Keratinocyte (primary cell): ENCODE measurements at regions not wholly inside any gene's neighbourhood (a gene's known extent, or its start where the extent isn't known, plus 50 kb on each side); places are given as distances from the start of the nearest gene placed in this dataset.

Experiments
- DNase-seq: peaks from one replicate; pipeline ENCODE4 v3.0.0-alpha.2; 2011; ENCODE audit warnings: low read depth, missing footprints, low spot score
- FAIRE-seq: peaks from 2 replicates; lab custom pipeline; 2011; peaks lifted over from hg19 to GRCh38; lab: Jason Lieb, UNC
- H2AFZ ChIP-seq: 2 replicates; pipeline ENCODE4 v1.6.0; 2012; ENCODE audit warnings: low read length, control low read depth, inconsistent platforms; ENCODE audit not compliant: control insufficient read depth
- H3K27ac ChIP-seq: 2 replicates; pipeline ENCODE4 v1.5.1; 2011; ENCODE audit warnings: low read length; ENCODE audit not compliant: control insufficient read depth, insufficient read depth
- H3K27me3 ChIP-seq: 3 replicates; pipeline ENCODE4 v1.6.0; 2011; ENCODE audit warnings: low read length; ENCODE audit not compliant: control insufficient read depth, insufficient read depth; ENCODE audit errors: extremely low read depth
- H3K36me3 ChIP-seq, 2 experiments: 2 replicates in 1 of 2; 3 replicates in 1 of 2; pipeline ENCODE4 v1.5.1; 2011; ENCODE audit warnings: low read length in 2 of 2, mild to moderate bottlenecking in 1 of 2; ENCODE audit not compliant: control insufficient read depth in 2 of 2, insufficient read depth in 2 of 2; ENCODE audit errors: extremely low read depth in 1 of 2
- H3K4me1 ChIP-seq: 3 replicates; pipeline ENCODE4 v1.5.1; 2011; ENCODE audit warnings: low read length; ENCODE audit not compliant: control insufficient read depth, insufficient read depth; ENCODE audit errors: extremely low read depth
- H3K4me2 ChIP-seq: 3 replicates; pipeline ENCODE4 v1.6.0; 2011; ENCODE audit warnings: low read depth, low read length; ENCODE audit not compliant: control insufficient read depth, insufficient read depth; ENCODE audit errors: extremely low read depth
- H3K4me3 ChIP-seq, 3 experiments: fragments of 200-600 bp in 1 of 3; sonication (generic) in 1 of 3; 2 replicates in 2 of 3; 3 replicates in 1 of 3; pipeline ENCODE4 v1.5.1; 2011 to 2016; ENCODE audit warnings: low read length in 3 of 3, mild to moderate bottlenecking in 3 of 3, control low read depth in 2 of 3, inconsistent platforms in 1 of 3, low read depth in 1 of 3, mixed read lengths in 1 of 3, mixed run types in 1 of 3, moderate library complexity in 1 of 3; ENCODE audit not compliant: control insufficient read depth in 2 of 3, insufficient read depth in 2 of 3; ENCODE audit errors: extremely low read depth in 1 of 3
- H3K79me2 ChIP-seq: 2 replicates; pipeline ENCODE4 v1.6.0; 2012; ENCODE audit warnings: low read length; ENCODE audit not compliant: control insufficient read depth, insufficient read depth
- H3K9ac ChIP-seq: 3 replicates; pipeline ENCODE4 v1.6.0; 2011; ENCODE audit warnings: low read length; ENCODE audit not compliant: control insufficient read depth, insufficient read depth; ENCODE audit errors: extremely low read depth
- H3K9me1 ChIP-seq: 3 replicates; pipeline ENCODE4 v1.6.0; 2011; ENCODE audit warnings: low read length; ENCODE audit not compliant: control insufficient read depth, insufficient read depth; ENCODE audit errors: extremely low read depth
- H3K9me3 ChIP-seq: 2 replicates; pipeline ENCODE4 v1.5.1; 2012; ENCODE audit warnings: low read depth, low read length; ENCODE audit not compliant: control insufficient read depth
- H4K20me1 ChIP-seq: 3 replicates; pipeline ENCODE4 v1.6.0; 2011; ENCODE audit warnings: low read length; ENCODE audit not compliant: control insufficient read depth, insufficient read depth; ENCODE audit errors: extremely low read depth
- CTCF ChIP-seq, 3 experiments: IDR thresholded peaks in 1 of 3; conservative IDR thresholded peaks in 1 of 3; optimal IDR thresholded peaks in 1 of 3; 2 replicates in 2 of 3; 3 replicates in 1 of 3; pipeline versions ENCODE3 to v1.5.1; 2011; ENCODE audit warnings: low read length in 3 of 3, mild to moderate bottlenecking in 3 of 3, moderate library complexity in 2 of 3, control low read depth in 1 of 3, inconsistent platforms in 1 of 3; ENCODE audit not compliant: insufficient read depth in 2 of 3; ENCODE audit errors: extremely low read depth in 1 of 3
- EZH2 ChIP-seq: IDR thresholded peaks from one replicate; pipeline ENCODE4 v1.6.1; 2012; ENCODE audit warnings: inconsistent platforms, mild to moderate bottlenecking, low read length, moderate library complexity
- dilution Hi-C: fragments of 300-500 bp; cut with MboI; formaldehyde crosslinking; loops from one replicate; pipeline ENCODE4 v1.7.0; 2020; ENCODE audit warnings: low sequenced_read_pairs; ENCODE audit not compliant: extremely low pct_ligation_motif_present

GRCh38 chr2:143968860-143969259 is 551.1 kb downstream of the ZEB2 start:
- Histone ChIP-seq H3K79me2 (no peaks in the 10 kb centered on the region), H4K20me1 (no peaks in the 10 kb centered on the region), H3K9me3 (no peaks in the 10 kb centered on the region), H3K27ac (no peak overlapping the region), H3K4me1 (peaks cover 3% of the 10 kb centered on the region), H3K9me1 (no peaks in the 10 kb centered on the region), H3K4me3 (no peak overlapping the region), H2AFZ (no peak overlapping the region), H3K9ac (no peak overlapping the region), H3K36me3 (no peaks in the 10 kb centered on the region), H3K4me2 (no peak overlapping the region), H3K27me3 (no peaks in the 10 kb centered on the region)
- dilution Hi-C loops: no loop called here
- FAIRE-seq (no peak), DNase-seq (no peak)
- TF ChIP-seq CTCF (optimal IDR thresholded peaks at IDR 0.05 in 1 of 3, IDR thresholded peaks at IDR 0.05 in 1 of 3, conservative IDR thresholded peaks at IDR 0.05 in 1 of 3; ENCODE audit: extremely low read depth in 1 of 3, insufficient read depth in 2 of 3, low read length in 3 of 3): no peak
- TF ChIP-seq EZH2: no peak

DNA sequence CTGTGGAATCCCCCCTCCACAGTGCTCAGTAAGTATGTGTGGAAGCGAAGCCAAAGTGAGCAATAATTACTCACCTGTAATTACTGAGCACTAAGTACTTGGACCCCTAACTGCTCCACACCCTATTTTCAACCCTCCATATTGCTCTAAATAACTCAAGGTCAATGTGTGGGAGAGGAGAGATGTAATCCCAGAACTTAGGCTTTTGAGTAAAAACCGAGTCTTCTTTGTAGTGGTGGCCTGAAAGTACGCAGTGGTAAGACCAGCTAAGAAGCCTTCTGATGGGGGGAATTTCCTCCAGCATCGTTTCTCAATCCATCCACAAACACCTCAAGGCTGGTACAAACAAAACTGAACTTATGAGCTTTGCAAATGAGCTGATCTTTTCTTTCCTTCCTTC is 551.6 kb downstream of the ZEB2 start:
- H3K9me1 ChIP-seq: no peaks in the 10 kb centered on the region
- H3K4me1 ChIP-seq: peaks cover 3% of the 10 kb centered on the region
- H3K9ac ChIP-seq: no peak overlapping the region
- no peaks in the 10 kb centered on the region for H4K20me1 ChIP-seq
- no peaks in the 10 kb centered on the region for H3K79me2 ChIP-seq
- no peak overlapping the region for H2AFZ ChIP-seq
- dilution Hi-C loops: no loop called here
- TF ChIP-seq CTCF (optimal IDR thresholded peaks at IDR 0.05 in 1 of 3, IDR thresholded peaks at IDR 0.05 in 1 of 3, conservative IDR thresholded peaks at IDR 0.05 in 1 of 3; ENCODE audit: extremely low read depth in 1 of 3, insufficient read depth in 2 of 3, low read length in 3 of 3) (no peak), EZH2 (no peak)
- H3K4me3 ChIP-seq: no peak overlapping the region
- no peaks in the 10 kb centered on the region for H3K36me3 ChIP-seq
- DNase-seq: no peak
- FAIRE-seq: no peak
- no peaks in the 10 kb centered on the region for H3K9me3 ChIP-seq
- H3K4me2 ChIP-seq: no peak overlapping the region
- H3K27me3 ChIP-seq: no peaks in the 10 kb centered on the region
- H3K27ac ChIP-seq: no peak overlapping the region
